Ovary (tissue), 3 donors: ENCODE measurements at regions not wholly inside any gene's neighbourhood (a gene's known extent, or its start where the extent isn't known, plus 50 kb on each side); places are given as distances from the start of the nearest gene placed in this dataset.

ENCODE experiments used
- CTCF ChIP-seq, 3 donors: fragments of 450-650 bp in 2 of 3; fragments of 200-600 bp in 1 of 3; IDR thresholded peaks; one replicate each; pipeline versions ENCODE4 v1.5.1 to v1.8.0; 2016 to 2022; ENCODE audit warnings: antibody characterized with exemption in 3 of 3, mild to moderate bottlenecking in 1 of 3
- EP300 ChIP-seq: sonication (generic); formaldehyde crosslinking; IDR thresholded peaks from one replicate; pipeline ENCODE4 v1.6.1; 2017; ENCODE audit warnings: antibody characterized with exemption
- donor health status: DM: no; HTN: no; CAD: no.

DNA sequence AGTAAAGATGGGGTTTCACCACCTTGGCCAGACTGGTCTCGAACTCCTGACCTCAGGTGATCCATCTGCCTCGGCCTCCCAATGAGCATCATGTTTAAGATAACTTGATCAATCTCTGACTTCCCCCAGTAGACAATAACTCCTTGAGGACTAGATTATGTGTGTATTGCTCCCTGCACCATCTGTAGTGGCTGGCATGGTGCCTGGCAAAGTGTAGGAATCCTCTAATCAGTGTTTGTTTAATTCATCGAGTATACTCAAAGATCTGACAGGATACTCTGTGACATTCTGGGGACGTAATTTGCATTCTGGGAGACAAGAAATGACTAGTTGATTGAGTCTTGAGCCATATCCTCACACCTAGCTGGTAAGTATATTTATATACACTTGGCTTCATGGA lies 873.5 kb upstream of the TMEM132C start:
- no peak for TF ChIP-seq EP300
- no peak for TF ChIP-seq CTCF (IDR thresholded peaks at IDR 0.05)
